SK-N-SH treated with all-trans-retinoic acid at 6 μM for 48 hours (cell line): ENCODE measurements at regions not wholly inside any gene's neighbourhood (a gene's known extent, or its start where the extent isn't known, plus 50 kb on each side); places are given as distances from the start of the nearest gene placed in this dataset.

Experiments used
- ARNTL ChIP-seq: fragments of 450-650 bp; formaldehyde crosslinking; IDR thresholded peaks from 2 replicates; pipeline ENCODE4 v1.5.0; 2020; ENCODE audit warnings: low read depth, mild to moderate bottlenecking, moderate library complexity, borderline replicate concordance
- OSR1 ChIP-seq: fragments of 250-450 bp; sonication (Bioruptor Pico); IDR thresholded peaks from 2 replicates; pipeline ENCODE4 v1.8.0; 2022; ENCODE audit warnings: moderate library complexity, mild to moderate bottlenecking, inconsistent platforms
- PATZ1 ChIP-seq: fragments of 250-450 bp; sonication (Bioruptor Pico); IDR thresholded peaks from 2 replicates; pipeline ENCODE4 v1.8.0; 2020; ENCODE audit warnings: mild to moderate bottlenecking, moderate library complexity, borderline replicate concordance
- RARB ChIP-seq: fragments of 250-450 bp; sonication (Bioruptor Pico); IDR thresholded peaks from 2 replicates; pipeline ENCODE4 v1.8.0; 2021; ENCODE audit warnings: mild to moderate bottlenecking, moderate library complexity
- TCF4 ChIP-seq: fragments of 250-450 bp; sonication (Bioruptor Pico); IDR thresholded peaks from 2 replicates; pipeline ENCODE4 v1.8.0; 2021; ENCODE audit warnings: mild to moderate bottlenecking, moderate library complexity, borderline replicate concordance
- ZC3H10 ChIP-seq: fragments of 250-450 bp; sonication (Bioruptor Pico); IDR thresholded peaks from 2 replicates; pipeline ENCODE4 v1.5.1; 2021; ENCODE audit warnings: mild to moderate bottlenecking, moderate library complexity
- ZFP3 ChIP-seq: fragments of 250-450 bp; sonication (Bioruptor Pico); IDR thresholded peaks from 2 replicates; pipeline ENCODE4 v1.5.0; 2020; ENCODE audit warnings: mild to moderate bottlenecking, moderate library complexity
- ZFP30 ChIP-seq: fragments of 450-650 bp; formaldehyde crosslinking; IDR thresholded peaks from 2 replicates; pipeline ENCODE4 v1.5.0; 2022; ENCODE audit warnings: mild to moderate bottlenecking, moderate library complexity
- ZNF70 ChIP-seq: fragments of 450-650 bp; formaldehyde crosslinking; IDR thresholded peaks from 2 replicates; pipeline ENCODE4 v1.5.0; 2020; ENCODE audit warnings: mild to moderate bottlenecking, moderate library complexity
- ZNF8 ChIP-seq: fragments of 450-650 bp; formaldehyde crosslinking; IDR thresholded peaks from 2 replicates; pipeline ENCODE4 v1.5.0; 2020; ENCODE audit warnings: mild to moderate bottlenecking, moderate library complexity
- TF ChIP-seq, protein P1 (sequence below): fragments of 250-450 bp; sonication (Bioruptor Pico); IDR thresholded peaks from 2 replicates; pipeline ENCODE4 v1.5.1; 2021; ENCODE audit warnings: mild to moderate bottlenecking, moderate library complexity
- TF ChIP-seq, protein P2 (sequence below): fragments of 250-450 bp; sonication (Bioruptor Pico); IDR thresholded peaks from 2 replicates; pipeline ENCODE4 v1.5.1; 2020; ENCODE audit warnings: low read depth, mild to moderate bottlenecking, moderate library complexity

GRCh38 chr5:118015511-118015910 is 972.8 kb downstream of the DTWD2 start:
- TF ChIP-seq RARB (CRISPR knock-in tag) (no peak), PATZ1 (CRISPR knock-in tag) (no peak), ZNF70 (no peak), ZFP3 (CRISPR knock-in tag) (no peak), ZNF8 (CRISPR knock-in tag) (no peak), TCF4 (CRISPR knock-in tag) (no peak), OSR1 (CRISPR knock-in tag) (no peak), ARNTL (CRISPR knock-in tag) (no peak), ZFP30 (no peak), ZC3H10 (CRISPR knock-in tag) (no peak)
- TF ChIP-seq, protein P1, sequence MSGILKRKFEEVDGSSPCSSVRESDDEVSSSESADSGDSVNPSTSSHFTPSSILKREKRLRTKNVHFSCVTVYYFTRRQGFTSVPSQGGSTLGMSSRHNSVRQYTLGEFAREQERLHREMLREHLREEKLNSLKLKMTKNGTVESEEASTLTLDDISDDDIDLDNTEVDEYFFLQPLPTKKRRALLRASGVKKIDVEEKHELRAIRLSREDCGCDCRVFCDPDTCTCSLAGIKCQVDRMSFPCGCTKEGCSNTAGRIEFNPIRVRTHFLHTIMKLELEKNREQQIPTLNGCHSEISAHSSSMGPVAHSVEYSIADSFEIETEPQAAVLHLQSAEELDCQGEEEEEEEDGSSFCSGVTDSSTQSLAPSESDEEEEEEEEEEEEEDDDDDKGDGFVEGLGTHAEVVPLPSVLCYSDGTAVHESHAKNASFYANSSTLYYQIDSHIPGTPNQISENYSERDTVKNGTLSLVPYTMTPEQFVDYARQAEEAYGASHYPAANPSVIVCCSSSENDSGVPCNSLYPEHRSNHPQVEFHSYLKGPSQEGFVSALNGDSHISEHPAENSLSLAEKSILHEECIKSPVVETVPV, result no peak
- TF ChIP-seq, protein P2, sequence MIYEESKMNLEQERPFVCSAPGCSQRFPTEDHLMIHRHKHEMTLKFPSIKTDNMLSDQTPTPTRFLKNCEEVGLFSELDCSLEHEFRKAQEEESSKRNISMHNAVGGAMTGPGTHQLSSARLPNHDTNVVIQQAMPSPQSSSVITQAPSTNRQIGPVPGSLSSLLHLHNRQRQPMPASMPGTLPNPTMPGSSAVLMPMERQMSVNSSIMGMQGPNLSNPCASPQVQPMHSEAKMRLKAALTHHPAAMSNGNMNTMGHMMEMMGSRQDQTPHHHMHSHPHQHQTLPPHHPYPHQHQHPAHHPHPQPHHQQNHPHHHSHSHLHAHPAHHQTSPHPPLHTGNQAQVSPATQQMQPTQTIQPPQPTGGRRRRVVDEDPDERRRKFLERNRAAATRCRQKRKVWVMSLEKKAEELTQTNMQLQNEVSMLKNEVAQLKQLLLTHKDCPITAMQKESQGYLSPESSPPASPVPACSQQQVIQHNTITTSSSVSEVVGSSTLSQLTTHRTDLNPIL (CRISPR knock-in tag), result no peak
